IPS-NIHi7 (cell line): ENCODE measurements at regions not wholly inside any gene's neighbourhood (a gene's known extent, or its start where the extent isn't known, plus 50 kb on each side); places are given as distances from the start of the nearest gene placed in this dataset.
"Not testable (repeated sequence)": the region's sequence is repeated elsewhere in the genome, so short reads cannot be mapped to it uniquely, and the experiment has no call there.

Source experiments
- DNase-seq: peaks from one replicate; pipeline ENCODE4 v3.0.0; 2012; ENCODE audit warnings: mixed read lengths; ENCODE audit errors: extremely low spot score

DNA sequence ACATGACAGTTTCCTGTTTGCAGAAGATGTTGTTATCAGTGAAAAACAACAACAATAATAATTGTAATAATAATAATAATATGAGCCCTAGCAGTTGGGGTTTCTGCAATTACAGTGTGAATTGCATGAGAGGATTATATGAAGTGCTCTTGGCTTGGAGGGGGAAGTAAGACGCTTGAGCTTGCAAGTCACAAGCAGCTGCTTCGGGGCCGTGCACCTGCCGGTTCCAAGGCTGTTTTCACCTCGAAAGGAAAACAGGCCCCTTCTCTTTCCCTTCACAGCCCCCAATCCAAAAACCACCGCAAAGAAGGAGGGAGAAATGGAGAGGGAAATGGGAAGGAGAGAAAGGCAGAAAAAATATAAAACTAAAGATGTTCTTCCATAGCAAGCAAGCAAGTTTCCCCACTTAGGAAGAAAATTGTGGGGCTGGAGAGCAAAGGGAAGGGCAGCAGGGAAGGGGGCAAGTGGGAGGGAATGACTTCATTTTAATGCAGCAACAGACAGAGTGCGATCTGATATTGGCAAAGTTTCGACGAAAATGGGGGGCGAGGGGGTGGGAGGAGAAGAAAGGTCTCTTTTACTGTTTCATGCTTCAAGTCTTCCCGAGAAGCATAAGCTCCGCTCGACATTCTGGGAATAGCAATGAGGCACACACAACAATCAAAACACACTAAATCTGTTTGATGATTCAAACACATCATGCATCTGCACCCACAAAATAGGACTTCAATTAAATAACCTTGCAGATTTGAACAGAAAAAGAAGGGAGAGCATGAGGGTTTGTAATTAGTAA is 284.2 kb upstream of the ATP11B start:
- DNase-seq, result no peak

- no peak for DNase-seq
Measured at GRCh38 chr3:182509844-182510460, 283.4 kb upstream of the ATP11B start.

GRCh38 chr3:182514236-182514964 is 278.9 kb upstream of the ATP11B start:
- DNase-seq, result no peak

- no peak for DNase-seq
Measured at GRCh38 chr3:182516597-182517336, 276.5 kb upstream of the ATP11B start.

DNA sequence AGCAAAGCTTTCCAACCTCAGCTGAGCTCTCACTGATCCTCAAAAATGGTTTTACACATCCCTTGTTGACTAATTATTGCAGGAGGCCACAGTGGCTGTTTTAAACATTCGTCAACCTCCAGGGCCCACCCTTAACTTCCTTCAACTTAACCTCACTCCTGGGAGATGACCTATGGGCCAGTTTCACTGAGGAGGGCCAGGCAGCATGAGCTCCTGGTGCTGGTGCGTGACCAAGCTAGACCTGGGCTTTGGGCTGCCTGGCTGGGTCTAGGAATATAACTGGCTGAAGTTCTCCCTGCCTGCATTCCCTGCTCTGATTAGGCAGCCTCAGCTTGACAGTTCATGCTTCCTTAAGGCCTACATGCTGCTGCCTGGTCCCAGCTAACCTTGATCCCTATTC is 273.7 kb upstream of the ATP11B start:
- no peak for DNase-seq

DNA sequence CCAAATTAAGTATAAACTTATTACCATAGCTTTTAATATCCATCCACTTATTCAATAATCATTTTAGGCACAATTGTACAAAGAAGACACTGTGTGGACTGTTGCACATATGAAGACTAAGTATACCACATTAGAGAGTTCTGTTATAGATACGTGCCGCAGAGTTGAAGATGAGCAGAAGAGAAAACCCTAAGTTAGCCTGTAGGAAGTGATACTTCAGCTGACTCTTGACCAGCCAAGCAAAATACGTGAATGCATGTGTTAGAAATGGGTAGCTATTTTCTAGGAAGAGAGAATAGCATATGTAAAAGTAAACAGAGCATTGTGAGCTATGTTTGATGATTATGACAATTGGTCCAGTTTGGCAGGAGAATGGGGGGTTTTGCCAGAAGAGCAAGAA is 272.0 kb upstream of the ATP11B start:
- no peak for DNase-seq

- DNase-seq, result not testable (repeated sequence)
Measured at GRCh38 chr3:182523424-182523823, 269.9 kb upstream of the ATP11B start.

DNA sequence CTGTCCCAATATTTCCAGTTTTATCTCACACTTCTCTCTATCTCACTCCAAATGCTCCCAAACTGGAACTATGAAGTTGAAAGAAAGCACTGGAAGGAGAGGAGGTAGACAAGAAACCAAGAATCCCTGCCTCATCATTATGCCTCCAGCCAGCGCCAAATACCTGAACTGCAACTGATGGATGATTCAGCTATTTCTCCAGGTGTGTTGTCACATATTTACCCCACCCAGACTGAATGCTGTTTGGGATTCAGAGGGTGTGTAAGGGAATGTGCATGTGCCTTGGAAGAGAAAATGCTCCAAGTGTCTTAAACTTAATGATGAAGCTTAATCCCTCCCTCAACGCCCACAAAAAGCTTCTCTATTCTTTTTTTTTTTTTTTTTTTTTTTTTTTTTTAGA is 269.5 kb upstream of the ATP11B start:
- DNase-seq, result no peak

- no peak for DNase-seq
Measured at GRCh38 chr3:182524711-182525401, 268.4 kb upstream of the ATP11B start.

GRCh38 chr3:182525766-182526374 is 267.4 kb upstream of the ATP11B start:
- no peak for DNase-seq

- DNase-seq, result no peak
Measured at GRCh38 chr3:182527745-182528144, 265.6 kb upstream of the ATP11B start.

- DNase-seq, result no peak
Measured at GRCh38 chr3:182530316-182530715, 263.0 kb upstream of the ATP11B start.

GRCh38 chr3:182533394-182533793 is 259.9 kb upstream of the ATP11B start:
- no peak for DNase-seq

DNA sequence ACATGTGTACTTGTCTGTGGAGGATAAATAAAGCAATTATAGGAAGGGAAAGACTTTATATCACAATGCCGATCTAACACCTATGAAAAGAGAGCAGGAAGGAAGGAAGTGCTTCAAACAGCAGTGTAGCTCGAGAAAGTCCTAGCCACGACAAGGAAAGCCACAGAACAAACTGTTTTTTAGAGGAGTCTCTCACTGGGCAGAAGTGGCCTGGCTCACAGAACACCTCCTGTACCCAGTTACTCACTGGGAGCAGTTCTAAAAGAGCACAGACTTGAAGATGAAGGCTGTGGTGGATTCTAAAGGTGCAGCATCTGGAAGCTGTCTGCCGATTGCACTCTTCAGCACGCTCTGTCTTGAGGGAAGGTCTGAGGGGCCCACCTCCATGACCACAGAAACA is 248.8 kb upstream of the ATP11B start:
- DNase-seq, result no peak

- DNase-seq, result no peak
Measured at GRCh38 chr3:182562274-182562673, 231.0 kb upstream of the ATP11B start.

GRCh38 chr3:182565916-182566796 is 227.1 kb upstream of the ATP11B start:
- DNase-seq, result no peak

DNA sequence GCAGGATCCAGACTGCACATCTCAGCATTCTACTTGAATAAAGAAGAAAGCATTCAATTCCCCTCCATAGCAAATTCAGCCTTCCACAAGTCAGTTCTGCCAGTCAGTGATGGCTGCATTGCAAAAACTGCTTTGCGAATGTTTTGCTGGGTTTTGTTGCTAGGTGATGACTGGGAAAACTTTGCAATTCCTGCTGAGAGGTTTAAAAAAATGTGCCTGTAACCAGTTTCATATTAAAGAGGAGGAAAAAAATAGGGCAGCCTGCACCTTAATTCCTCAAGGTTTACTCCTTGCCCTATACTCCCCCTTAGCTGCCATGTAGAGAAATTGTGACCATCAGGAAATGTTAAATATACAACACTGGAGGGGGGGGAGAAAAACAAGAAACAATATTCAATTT is 225.6 kb upstream of the ATP11B start:
- DNase-seq, result no peak

DNA sequence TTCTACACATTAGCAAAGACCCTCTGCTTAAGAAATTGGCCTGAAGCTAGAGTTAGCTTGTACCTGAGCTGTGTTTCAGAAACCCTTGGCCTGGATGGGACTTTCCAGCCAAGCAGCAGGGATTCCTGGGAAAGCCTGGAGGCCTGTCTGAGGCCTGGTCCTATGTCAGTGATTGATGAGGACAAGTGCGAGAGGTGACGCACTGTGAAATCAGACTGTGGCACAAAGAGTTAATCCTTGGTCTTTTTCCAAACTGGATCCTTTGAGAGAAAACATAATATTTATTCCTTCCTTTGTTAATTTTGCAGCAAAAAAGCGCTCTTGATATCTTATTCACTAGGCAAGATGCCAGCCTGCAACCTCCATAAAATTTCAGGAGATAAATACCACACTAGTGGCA is 225.0 kb upstream of the ATP11B start:
- DNase-seq, result no peak

DNA sequence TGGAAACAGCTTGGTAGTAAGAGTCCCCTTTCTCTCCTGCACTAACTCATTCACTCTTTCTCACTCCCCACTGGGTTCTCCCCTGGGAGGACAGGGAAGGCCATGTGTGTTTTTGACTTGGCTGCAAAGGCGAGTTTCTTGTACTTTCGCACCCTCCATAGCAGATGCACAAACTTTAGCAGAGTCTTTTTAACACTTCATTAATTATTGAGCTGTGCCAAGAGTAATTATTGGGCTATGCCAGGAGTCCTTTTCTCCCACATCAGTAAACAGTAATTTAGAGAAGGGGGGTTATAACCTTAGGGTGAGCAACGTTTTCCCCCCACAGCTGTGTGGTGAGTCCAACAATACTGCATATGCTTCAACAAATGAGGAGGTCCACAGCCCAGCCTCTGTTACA is 224.4 kb upstream of the ATP11B start:
- DNase-seq, result no peak

DNA sequence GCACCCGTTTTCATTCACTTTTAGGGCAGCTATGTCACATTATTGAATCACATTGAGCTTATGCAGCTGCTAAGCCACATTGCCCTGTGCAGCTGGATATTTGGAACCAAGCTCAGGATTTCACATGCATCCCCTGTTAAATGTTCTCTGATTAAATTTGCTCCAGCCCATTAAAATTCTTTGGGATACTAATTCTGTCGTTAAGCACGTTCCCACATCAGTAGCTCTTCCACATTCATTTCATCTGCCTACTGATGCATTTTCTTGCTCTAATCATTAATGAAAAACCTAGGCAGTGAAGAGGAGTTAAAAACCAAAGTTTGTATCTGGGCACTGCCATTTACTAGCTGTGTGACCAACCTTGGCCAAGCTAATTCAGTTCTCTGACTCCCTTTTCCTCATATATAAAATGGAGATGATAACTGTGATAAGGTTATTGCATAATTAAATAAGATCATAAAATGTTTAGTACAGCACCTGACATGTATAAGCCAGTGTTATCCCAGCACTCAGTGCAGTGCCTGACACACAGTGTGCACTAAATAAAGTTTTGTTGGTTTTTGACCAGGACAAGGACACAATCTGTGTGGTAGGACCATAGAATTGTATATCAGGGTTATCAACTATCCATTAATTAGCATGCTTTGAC is 222.2 kb upstream of the ATP11B start:
- no peak for DNase-seq
